ENCODE measurements at regions not wholly inside any gene's neighbourhood (a gene's known extent, or its start where the extent isn't known, plus 50 kb on each side); places are given as distances from the start of the nearest gene placed in this dataset.

DNA sequence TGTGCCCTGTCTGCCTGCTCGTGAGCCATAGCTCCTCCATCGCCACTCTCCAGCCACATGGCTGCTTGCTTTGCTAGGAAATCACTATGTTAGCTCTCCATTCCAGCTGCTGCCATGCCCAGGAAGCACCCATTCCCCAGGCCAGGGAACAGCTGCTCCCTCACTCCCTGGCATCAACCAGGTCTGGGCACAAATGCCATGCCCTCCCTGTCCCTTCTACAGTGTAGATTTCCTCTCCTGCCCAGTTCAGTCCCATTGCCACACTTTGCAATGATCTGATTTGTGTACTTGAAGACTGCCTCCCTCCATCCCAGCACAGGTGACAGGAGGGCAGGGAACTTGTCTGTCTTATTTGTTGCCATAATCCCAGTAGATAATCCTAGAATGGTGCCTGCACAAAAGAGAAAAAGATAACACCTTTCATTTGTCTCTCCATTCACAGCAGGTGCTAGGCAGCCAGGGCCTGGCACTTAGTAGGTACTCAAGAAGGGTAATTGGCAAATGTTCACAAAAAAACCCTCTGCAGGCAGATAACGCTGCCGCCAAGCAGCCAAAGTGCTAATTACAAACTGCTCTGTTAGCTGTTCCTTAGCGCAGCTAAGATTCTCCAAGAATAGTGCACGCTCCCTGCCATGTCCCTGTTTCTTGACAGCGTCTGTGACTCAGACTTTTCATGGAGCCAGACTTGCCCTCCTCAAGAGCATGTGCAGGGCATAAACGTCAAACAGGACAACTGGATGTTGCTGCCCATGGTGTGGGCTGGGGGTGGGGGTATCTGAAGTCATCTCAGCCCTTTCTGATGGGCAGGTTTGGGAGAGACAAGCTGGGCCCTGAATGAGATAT is 69.1 kb downstream of the ARL6IP4 start:
- Mint-ChIP-seq H3K27ac (no peak overlapping the region), H3K36me3 (ENCODE audit: low read depth) (no peaks in the 10 kb centered on the region), H3K4me3 (no peak overlapping the region), H3K27me3 (ENCODE audit: insufficient read depth, low read depth, poor library complexity) (peaks cover 5% of the 10 kb centered on the region), H3K9me3 (no peaks in the 10 kb centered on the region), H3K4me1 (no peaks in the 10 kb centered on the region)
- DNase-seq (ENCODE audit: low spot score) (no peak), ATAC-seq (no peak)
- TF ChIP-seq EZH2phosphoT487 (IDR thresholded peaks at IDR 0.05; ENCODE audit: unreplicated experiment) (no peak), NANOG (IDR thresholded peaks at IDR 0.05; ENCODE audit: borderline replicate concordance) (no peak), REST (IDR thresholded peaks at IDR 0.05; ENCODE audit: unreplicated experiment) (no peak), POLR2AphosphoS5 (IDR thresholded peaks at IDR 0.05; ENCODE audit: low read depth) (no peak), CREB1 (CRISPR knock-in tag; IDR thresholded peaks at IDR 0.05; ENCODE audit: low read depth) (no peak), ZNF331 (CRISPR knock-in tag; IDR thresholded peaks at IDR 0.05; ENCODE audit: low read depth) (no peak), STAT1 (IDR thresholded peaks at IDR 0.05; ENCODE audit: unreplicated experiment) (no peak), EZH2 (IDR thresholded peaks at IDR 0.05; ENCODE audit: low read depth, unreplicated experiment) (no peak), ZNF114 (CRISPR knock-in tag; IDR thresholded peaks at IDR 0.05) (no peak), ETS1 (IDR thresholded peaks at IDR 0.05) (no peak), JUNB (IDR thresholded peaks at IDR 0.05; ENCODE audit: unreplicated experiment) (no peak)
- TF ChIP-seq, protein P1, sequence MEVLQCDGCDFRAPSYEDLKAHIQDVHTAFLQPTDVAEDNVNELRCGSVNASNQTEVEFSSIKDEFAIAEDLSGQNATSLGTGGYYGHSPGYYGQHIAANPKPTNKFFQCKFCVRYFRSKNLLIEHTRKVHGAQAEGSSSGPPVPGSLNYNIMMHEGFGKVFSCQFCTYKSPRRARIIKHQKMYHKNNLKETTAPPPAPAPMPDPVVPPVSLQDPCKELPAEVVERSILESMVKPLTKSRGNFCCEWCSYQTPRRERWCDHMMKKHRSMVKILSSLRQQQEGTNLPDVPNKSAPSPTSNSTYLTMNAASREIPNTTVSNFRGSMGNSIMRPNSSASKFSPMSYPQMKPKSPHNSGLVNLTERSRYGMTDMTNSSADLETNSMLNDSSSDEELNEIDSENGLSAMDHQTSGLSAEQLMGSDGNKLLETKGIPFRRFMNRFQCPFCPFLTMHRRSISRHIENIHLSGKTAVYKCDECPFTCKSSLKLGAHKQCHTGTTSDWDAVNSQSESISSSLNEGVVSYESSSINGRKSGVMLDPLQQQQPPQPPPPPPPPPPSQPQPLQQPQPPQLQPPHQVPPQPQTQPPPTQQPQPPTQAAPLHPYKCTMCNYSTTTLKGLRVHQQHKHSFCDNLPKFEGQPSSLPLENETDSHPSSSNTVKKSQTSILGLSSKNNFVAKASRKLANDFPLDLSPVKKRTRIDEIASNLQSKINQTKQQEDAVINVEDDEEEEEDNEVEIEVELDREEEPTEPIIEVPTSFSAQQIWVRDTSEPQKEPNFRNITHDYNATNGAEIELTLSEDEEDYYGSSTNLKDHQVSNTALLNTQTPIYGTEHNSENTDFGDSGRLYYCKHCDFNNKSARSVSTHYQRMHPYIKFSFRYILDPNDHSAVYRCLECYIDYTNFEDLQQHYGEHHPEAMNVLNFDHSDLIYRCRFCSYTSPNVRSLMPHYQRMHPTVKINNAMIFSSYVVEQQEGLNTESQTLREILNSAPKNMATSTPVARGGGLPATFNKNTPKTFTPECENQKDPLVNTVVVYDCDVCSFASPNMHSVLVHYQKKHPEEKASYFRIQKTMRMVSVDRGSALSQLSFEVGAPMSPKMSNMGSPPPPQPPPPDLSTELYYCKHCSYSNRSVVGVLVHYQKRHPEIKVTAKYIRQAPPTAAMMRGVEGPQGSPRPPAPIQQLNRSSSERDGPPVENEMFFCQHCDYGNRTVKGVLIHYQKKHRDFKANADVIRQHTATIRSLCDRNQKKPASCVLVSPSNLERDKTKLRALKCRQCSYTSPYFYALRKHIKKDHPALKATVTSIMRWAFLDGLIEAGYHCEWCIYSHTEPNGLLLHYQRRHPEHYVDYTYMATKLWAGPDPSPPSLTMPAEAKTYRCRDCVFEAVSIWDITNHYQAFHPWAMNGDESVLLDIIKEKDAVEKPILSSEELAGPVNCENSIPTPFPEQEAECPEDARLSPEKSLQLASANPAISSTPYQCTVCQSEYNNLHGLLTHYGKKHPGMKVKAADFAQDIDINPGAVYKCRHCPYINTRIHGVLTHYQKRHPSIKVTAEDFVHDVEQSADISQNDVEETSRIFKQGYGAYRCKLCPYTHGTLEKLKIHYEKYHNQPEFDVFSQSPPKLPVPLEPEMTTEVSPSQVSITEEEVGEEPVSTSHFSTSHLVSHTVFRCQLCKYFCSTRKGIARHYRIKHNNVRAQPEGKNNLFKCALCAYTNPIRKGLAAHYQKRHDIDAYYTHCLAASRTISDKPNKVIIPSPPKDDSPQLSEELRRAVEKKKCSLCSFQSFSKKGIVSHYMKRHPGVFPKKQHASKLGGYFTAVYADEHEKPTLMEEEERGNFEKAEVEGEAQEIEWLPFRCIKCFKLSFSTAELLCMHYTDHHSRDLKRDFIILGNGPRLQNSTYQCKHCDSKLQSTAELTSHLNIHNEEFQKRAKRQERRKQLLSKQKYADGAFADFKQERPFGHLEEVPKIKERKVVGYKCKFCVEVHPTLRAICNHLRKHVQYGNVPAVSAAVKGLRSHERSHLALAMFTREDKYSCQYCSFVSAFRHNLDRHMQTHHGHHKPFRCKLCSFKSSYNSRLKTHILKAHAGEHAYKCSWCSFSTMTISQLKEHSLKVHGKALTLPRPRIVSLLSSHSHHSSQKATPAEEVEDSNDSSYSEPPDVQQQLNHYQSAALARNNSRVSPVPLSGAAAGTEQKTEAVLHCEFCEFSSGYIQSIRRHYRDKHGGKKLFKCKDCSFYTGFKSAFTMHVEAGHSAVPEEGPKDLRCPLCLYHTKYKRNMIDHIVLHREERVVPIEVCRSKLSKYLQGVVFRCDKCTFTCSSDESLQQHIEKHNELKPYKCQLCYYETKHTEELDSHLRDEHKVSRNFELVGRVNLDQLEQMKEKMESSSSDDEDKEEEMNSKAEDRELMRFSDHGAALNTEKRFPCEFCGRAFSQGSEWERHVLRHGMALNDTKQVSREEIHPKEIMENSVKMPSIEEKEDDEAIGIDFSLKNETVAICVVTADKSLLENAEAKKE (CRISPR knock-in tag; IDR thresholded peaks at IDR 0.05) = no peak
- TF ChIP-seq, protein P2, sequence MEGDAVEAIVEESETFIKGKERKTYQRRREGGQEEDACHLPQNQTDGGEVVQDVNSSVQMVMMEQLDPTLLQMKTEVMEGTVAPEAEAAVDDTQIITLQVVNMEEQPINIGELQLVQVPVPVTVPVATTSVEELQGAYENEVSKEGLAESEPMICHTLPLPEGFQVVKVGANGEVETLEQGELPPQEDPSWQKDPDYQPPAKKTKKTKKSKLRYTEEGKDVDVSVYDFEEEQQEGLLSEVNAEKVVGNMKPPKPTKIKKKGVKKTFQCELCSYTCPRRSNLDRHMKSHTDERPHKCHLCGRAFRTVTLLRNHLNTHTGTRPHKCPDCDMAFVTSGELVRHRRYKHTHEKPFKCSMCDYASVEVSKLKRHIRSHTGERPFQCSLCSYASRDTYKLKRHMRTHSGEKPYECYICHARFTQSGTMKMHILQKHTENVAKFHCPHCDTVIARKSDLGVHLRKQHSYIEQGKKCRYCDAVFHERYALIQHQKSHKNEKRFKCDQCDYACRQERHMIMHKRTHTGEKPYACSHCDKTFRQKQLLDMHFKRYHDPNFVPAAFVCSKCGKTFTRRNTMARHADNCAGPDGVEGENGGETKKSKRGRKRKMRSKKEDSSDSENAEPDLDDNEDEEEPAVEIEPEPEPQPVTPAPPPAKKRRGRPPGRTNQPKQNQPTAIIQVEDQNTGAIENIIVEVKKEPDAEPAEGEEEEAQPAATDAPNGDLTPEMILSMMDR (conservative IDR thresholded peaks at IDR 0.05; ENCODE audit: low read depth in 2 of 2) = no peak
- H4K20me1 ChIP-seq (replicated peaks; ENCODE audit: insufficient read depth) = no peaks in the 10 kb centered on the region
- no peak overlapping the region for H3K27ac ChIP-seq (ENCODE audit: low read depth)
- no peaks in the 10 kb centered on the region for H3K36me3 ChIP-seq (ENCODE audit: insufficient read depth)
- H2AFZ ChIP-seq = no peak overlapping the region
- H3K4me3 ChIP-seq = no peak overlapping the region
- H3K9me2 ChIP-seq (ENCODE audit: insufficient read depth) = no peaks in the 10 kb centered on the region
- no peaks in the 10 kb centered on the region for H3K4me1 ChIP-seq (ENCODE audit: insufficient read depth)
- no peaks in the 10 kb centered on the region for H3F3A ChIP-seq (replicated peaks; ENCODE audit: low read depth)
- H3K4me2 ChIP-seq = no peak overlapping the region
- no peaks in the 10 kb centered on the region for H3K79me2 ChIP-seq (replicated peaks; ENCODE audit: insufficient read depth)
- no peaks in the 10 kb centered on the region for H3K27me3 ChIP-seq (ENCODE audit: insufficient read depth)
